K562 (cell line): ENCODE measurements at regions not wholly inside any gene's neighbourhood (a gene's known extent, or its start where the extent isn't known, plus 50 kb on each side); places are given as distances from the start of the nearest gene placed in this dataset.

Experiments
- ATAC-seq: fragments of 200-7000 bp; cut with Tn5 transposase; 3 replicates; pipeline ENCODE4 v1.9.1; 2020; ENCODE audit warnings: moderate library complexity
- BruUV-seq: library from RNA; stranded (reverse); fragments of 400-500 nt; replicated peaks from 2 replicates; lab custom pipeline; 2021; lab: Mats Ljungman, UMichigan
- CTCF ChIA-PET: fragments of 300-600 bp; formaldehyde crosslinking; extraction: SDS; loops from one replicate; lab custom pipeline; 2021; ENCODE audit warnings: low intra/inter-chr PET ratio; lab: Yijun Ruan, JAX
- POLR2A ChIA-PET: fragments of 300-600, 350-650 bp; sonication (Branson Sonifier 250); formaldehyde crosslinking; extraction: SDS; loops from one replicate; lab custom pipeline; 2021; ENCODE audit warnings: antibody characterized with exemption, inconsistent platforms; lab: Yijun Ruan, JAX
- DNase-seq, 4 experiments: peaks; one replicate each; pipeline versions ENCODE4 v3.0.0 to v3.0.0-alpha.2; 2011 to 2018; ENCODE audit warnings: low spot score in 3 of 4, mixed read lengths in 3 of 4; ENCODE audit errors: extremely low read depth in 1 of 4
- FAIRE-seq: peaks from 2 replicates; lab custom pipeline; 2011; peaks lifted over from hg19 to GRCh38; lab: Jason Lieb, UNC
- H2AFZ ChIP-seq: 2 replicates; pipeline ENCODE4 v1.6.0; 2011; ENCODE audit warnings: low read depth, low read length, control low read depth, inconsistent platforms
- H3K27ac ChIP-seq: fragments of 200-600 bp; 3 replicates; pipeline ENCODE4 v1.8.0; 2011; ENCODE audit warnings: low read depth, mild to moderate bottlenecking, control low read depth, inconsistent platforms, low read length, moderate library complexity, mixed read lengths; ENCODE audit errors: extremely low read depth
- H3K27me3 ChIP-seq, 2 experiments: fragments of 300-600 bp in 1 of 2; 2 replicates in 1 of 2; 3 replicates in 1 of 2; pipeline versions ENCODE4 v1.6.0 to v1.8.0; 2011; ENCODE audit warnings: inconsistent platforms in 2 of 2, low read length in 2 of 2, mild to moderate bottlenecking in 1 of 2, mixed read lengths in 1 of 2, moderate library complexity in 1 of 2; ENCODE audit not compliant: control insufficient read depth in 2 of 2, insufficient read depth in 2 of 2
- H3K36me3 ChIP-seq: fragments of 300-600 bp; 3 replicates; pipeline ENCODE4 v1.8.0; 2011; ENCODE audit warnings: mild to moderate bottlenecking, low read length, inconsistent platforms; ENCODE audit not compliant: control insufficient read depth, insufficient read depth
- H3K4me1 ChIP-seq, 2 experiments: fragments of 200-600 bp in 1 of 2; replicated peaks in 1 of 2; 2 replicates in 1 of 2; 3 replicates in 1 of 2; pipeline versions ENCODE4 v1.5.1 to v1.8.0; 2011; ENCODE audit warnings: inconsistent platforms in 2 of 2, low read length in 2 of 2, mild to moderate bottlenecking in 1 of 2, mixed read lengths in 1 of 2, moderate library complexity in 1 of 2; ENCODE audit not compliant: control insufficient read depth in 2 of 2, insufficient read depth in 2 of 2
- H3K4me2 ChIP-seq: 2 replicates; pipeline ENCODE4 v1.6.1; 2011; ENCODE audit warnings: low read length, control low read depth, inconsistent platforms, mixed read lengths; ENCODE audit not compliant: insufficient read depth
- H3K4me3 ChIP-seq: fragments of 200-600 bp; sonication (generic), shearing (Covaris generic); 2 replicates; pipeline ENCODE4 v1.5.1; 2016; ENCODE audit warnings: control low read depth, inconsistent platforms
- H3K79me2 ChIP-seq: fragments of 200-600 bp; 3 replicates; pipeline ENCODE4 v1.8.0; 2011; ENCODE audit warnings: low read length, inconsistent platforms; ENCODE audit not compliant: control insufficient read depth, insufficient read depth
- H3K9ac ChIP-seq, 2 experiments: 2 replicates each; pipeline versions ENCODE4 v1.6.0 to v1.6.1; 2011; ENCODE audit warnings: low read depth in 2 of 2, low read length in 2 of 2, control low read depth in 1 of 2, inconsistent platforms in 1 of 2, mild to moderate bottlenecking in 1 of 2, mixed read lengths in 1 of 2; ENCODE audit not compliant: insufficient read depth in 1 of 2
- H3K9me1 ChIP-seq: one replicate; pipeline ENCODE4 v1.6.0; 2011; ENCODE audit warnings: inconsistent platforms, mild to moderate bottlenecking, low read length, moderate library complexity; ENCODE audit not compliant: control insufficient read depth, insufficient read depth
- H3K9me3 ChIP-seq: replicated peaks from 2 replicates; pipeline ENCODE4 v1.5.1; 2011; ENCODE audit warnings: low read depth, low read length, inconsistent platforms; ENCODE audit not compliant: control insufficient read depth, insufficient read depth
- H4K20me1 ChIP-seq: replicated peaks from 2 replicates; pipeline ENCODE4 v1.6.1; 2011; ENCODE audit warnings: low read length, inconsistent platforms, mixed read lengths; ENCODE audit not compliant: control insufficient read depth, insufficient read depth
- CTCF ChIP-seq, 3 experiments: IDR thresholded peaks in 2 of 3; conservative IDR thresholded peaks in 1 of 3; 2 replicates each; pipeline ENCODE4 v1.5.1; 2011 to 2012; ENCODE audit warnings: low read length in 3 of 3, mild to moderate bottlenecking in 3 of 3, control low read depth in 2 of 3, improper control_type of control experiment in 1 of 3, inconsistent platforms in 1 of 3, low read depth in 1 of 3, mixed read lengths in 1 of 3, moderate library complexity in 1 of 3; ENCODE audit not compliant: insufficient read depth in 2 of 3
- DEAF1 ChIP-seq: fragments of 450-650 bp; formaldehyde crosslinking; IDR thresholded peaks from 2 replicates; pipeline ENCODE4 v1.4.0; 2020; ENCODE audit warnings: mild to moderate bottlenecking, moderate library complexity
- RAD21 ChIP-seq, 2 experiments: fragments of 250-450 bp in 1 of 2; fragments of 450-650 bp in 1 of 2; sonication (Bioruptor Pico) in 1 of 2; formaldehyde crosslinking in 1 of 2; IDR thresholded peaks in 1 of 2; conservative IDR thresholded peaks in 1 of 2; 2 replicates each; pipeline versions ENCODE4 v1.4.0 to v1.8.0; 2020 to 2022; ENCODE audit warnings: mild to moderate bottlenecking in 2 of 2, moderate library complexity in 1 of 2
- REST ChIP-seq, 2 experiments: fragments of 450-650 bp; formaldehyde crosslinking in 1 of 2; IDR thresholded peaks; 2 replicates each; pipeline versions ENCODE4 v1.4.0 to v1.6.1; 2014 to 2020; ENCODE audit warnings: mild to moderate bottlenecking in 2 of 2, borderline replicate concordance in 1 of 2, low read depth in 1 of 2
- TARDBP ChIP-seq: fragments of 450-650 bp; IDR thresholded peaks from 2 replicates; pipeline ENCODE4 v1.6.1; 2016
- WGBS: fragments of 100-300 bp; shearing (Covaris generic); methylation state at CpG from one replicate; pipeline ENCODE4 v1.1.6; 2016; ENCODE audit warnings: low coverage, mixed read lengths; ENCODE audit not compliant: insufficient coverage; ENCODE audit errors: missing lambda C conversion rate; 5-methylcytosine and 5-hydroxymethylcytosine counted together
- in situ Hi-C: fragments of 300-500 bp; cut with MboI; formaldehyde crosslinking; loops from 4 replicates; pipeline ENCODE4 v1.15.0; 2018; ENCODE audit warnings: inconsistent platforms, mixed read lengths
- intact Hi-C: fragments of 100-400 bp; cut with micrococcal nuclease; formaldehyde crosslinking; loops from 2 replicates; pipeline ENCODE4 v1.14.2; 2022

GRCh38 chr4:31370866-31371465 lies 650.8 kb downstream of the PCDH7 start:
- BruUV-seq = no TSS peak
- H3K9me3 ChIP-seq = no peaks in the 10 kb centered on the region
- H3K36me3 ChIP-seq = no peaks in the 10 kb centered on the region
- in situ Hi-C loops = no loop called here
- H3K27me3 ChIP-seq = no peaks in the 10 kb centered on the region
- H3K79me2 ChIP-seq = no peaks in the 10 kb centered on the region
- ChIA-PET CTCF (no interaction called here), POLR2A (no interaction called here)
- H2AFZ ChIP-seq = no peak overlapping the region
- TF ChIP-seq DEAF1 (CRISPR knock-in tag) (peak; percentile 22; the same call in 1 of the 2 replicates), RAD21 (CRISPR knock-in tag; conservative IDR thresholded peaks at IDR 0.05 in 1 of 2, IDR thresholded peaks at IDR 0.05 in 1 of 2) (peak; percentile 53 to 65), REST (IDR thresholded peaks at IDR 0.05; ENCODE audit: borderline replicate concordance) (peak; percentile 25; the same call in 1 of the 2 replicates), REST (CRISPR knock-in tag; IDR thresholded peaks at IDR 0.05; ENCODE audit: low read depth) (no peak), TARDBP (no peak), CTCF (IDR thresholded peaks at IDR 0.05 in 2 of 3, conservative IDR thresholded peaks at IDR 0.05 in 1 of 3; ENCODE audit: insufficient read depth in 2 of 3, low read depth in 1 of 3, low read length in 3 of 3) (peak; percentile 17 to 58 (median 38); a peak in 5 of 6 replicates)
- peak; percentile 19 to 46 (median 42) for DNase-seq
- H3K4me1 ChIP-seq = no peaks in the 10 kb centered on the region
- H3K4me2 ChIP-seq = no peak overlapping the region
- ATAC-seq = peak; percentile 66; the same call in 2 of the 3 replicates
- intact Hi-C loops = no loop called here
- H3K9me1 ChIP-seq = no peaks in the 10 kb centered on the region
- WGBS = 4% methylated on average over 3 of the region's 3 CpGs
- FAIRE-seq = peak; percentile 74
- no peak overlapping the region for H3K4me3 ChIP-seq
- H3K9ac ChIP-seq = no peak overlapping the region
- no peak overlapping the region for H3K27ac ChIP-seq
- no peaks in the 10 kb centered on the region for H4K20me1 ChIP-seq
